ENCODE measurements at regions not wholly inside any gene's neighbourhood (a gene's known extent, or its start where the extent isn't known, plus 50 kb on each side); places are given as distances from the start of the nearest gene placed in this dataset.

DNA sequence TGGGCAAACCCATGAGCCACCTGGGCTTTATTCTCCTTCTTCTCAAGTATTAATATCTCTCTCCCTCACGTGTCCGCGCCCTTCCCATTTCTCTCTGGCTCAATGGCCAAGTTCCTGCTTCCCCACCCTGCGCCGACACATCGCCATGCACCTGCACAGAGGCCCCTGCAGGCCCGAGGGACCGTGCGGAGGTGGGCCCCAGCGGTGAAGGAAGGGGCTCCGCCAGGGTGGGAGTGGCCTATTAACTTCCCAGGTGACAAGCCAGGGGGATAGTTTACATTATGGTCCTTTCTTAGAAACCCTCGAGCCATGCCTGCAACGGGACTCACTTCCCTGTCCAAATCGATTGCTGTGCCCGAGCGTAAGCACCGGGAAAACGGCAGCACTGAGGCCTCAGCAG lies 110.0 kb upstream of the ADARB2 start:
- no peak for DNase-seq (ENCODE audit: low read depth, low spot score)
- H3K27ac ChIP-seq: no peak overlapping the region

DNA sequence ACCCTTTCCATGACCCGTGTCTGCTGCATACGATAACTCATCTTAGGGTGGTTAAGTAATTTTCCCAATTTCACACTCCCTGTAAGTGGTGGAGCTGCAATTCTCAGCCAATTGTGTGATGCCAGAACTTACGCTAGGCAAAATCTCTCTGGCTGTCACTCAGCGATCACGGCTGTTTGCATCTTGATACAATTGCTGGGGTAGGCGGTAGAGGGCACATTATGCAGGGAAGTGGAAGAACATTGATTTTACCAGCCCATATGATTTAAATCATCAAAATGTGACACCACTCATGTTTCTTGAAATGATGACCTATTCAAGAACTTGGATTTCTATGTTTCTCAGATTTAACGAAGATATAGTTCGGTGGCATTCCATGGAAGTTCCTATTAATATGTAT lies 108.7 kb upstream of the ADARB2 start:
- DNase-seq (ENCODE audit: low read depth, low spot score): no peak
- H3K27ac ChIP-seq: no peak overlapping the region

DNA sequence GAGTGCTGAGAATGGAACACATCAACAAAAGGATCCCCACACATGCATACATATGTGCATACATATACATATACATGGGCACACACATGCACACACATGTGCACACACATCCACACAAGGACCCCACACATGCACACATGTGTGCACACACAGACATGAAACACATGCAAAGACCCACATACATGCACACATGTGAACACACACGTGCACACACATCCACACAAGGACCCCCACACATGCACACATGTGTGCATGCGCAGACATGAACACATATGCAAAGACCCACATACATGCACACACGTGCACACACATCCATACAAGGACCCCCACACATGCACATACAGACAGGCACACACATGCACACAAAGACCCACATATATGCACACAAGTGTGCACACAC lies 104.4 kb upstream of the ADARB2 start:
- H3K27ac ChIP-seq: no peak overlapping the region
- no peak for DNase-seq (ENCODE audit: low read depth, low spot score)

DNA sequence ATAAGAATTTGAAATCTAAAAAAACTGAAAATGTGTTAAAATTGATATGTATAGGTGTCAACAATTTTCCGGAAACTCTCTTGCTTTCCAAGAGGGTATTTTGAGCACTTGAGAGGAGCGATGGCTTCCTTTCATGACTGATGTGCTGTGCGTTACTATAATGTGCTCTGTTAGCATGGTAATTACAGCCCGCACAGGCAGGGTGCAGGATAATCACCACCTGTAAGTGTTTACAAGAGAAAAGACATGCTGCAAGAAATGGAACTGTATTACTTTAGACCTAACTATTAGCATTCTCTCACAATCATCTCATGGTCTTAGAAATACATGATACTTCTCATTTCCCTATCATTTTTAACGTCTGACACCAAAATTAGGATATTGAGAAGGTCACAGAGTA lies 92.4 kb upstream of the ADARB2 start:
- H3K27ac ChIP-seq: no peak overlapping the region
- DNase-seq (ENCODE audit: low read depth, low spot score): no peak

DNA sequence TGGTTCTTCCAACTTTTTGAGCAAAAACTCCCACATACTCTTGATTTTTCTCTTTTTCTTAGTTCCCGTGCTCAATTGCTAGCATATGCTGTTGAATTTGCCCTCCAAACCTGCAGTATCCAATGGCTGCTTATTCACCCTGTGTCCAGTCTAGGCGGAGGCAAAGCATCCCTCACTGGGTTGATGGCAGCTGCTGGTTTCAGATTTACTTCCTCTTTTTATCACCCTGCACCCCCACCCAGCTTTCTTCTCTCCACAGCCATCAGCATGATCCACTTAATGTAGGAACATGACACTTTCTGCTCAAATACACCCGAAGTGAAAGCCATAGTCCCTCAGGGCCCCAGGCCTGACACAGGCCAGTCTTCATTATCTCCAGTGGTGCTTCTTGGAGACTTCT lies 87.6 kb upstream of the ADARB2 start:
- no peak for DNase-seq (ENCODE audit: low read depth, low spot score)
- no peak overlapping the region for H3K27ac ChIP-seq

DNA sequence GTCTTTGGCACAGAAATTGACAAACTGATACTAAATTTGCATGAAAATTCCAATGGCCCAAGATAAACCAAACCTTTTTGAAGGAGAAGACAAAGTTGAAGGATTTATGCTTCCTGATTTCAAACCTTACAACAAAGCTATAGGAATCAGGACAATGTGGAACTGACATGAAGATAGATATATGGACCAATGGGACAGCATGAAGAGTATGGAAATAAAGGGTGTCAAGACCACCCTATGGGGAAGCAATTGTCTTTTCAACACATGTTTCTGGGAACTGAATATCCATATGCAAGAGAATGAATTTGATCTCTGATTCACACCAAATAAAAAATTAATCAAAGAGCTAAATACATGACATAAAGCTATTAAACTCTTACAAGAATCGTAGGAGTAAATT lies 77.2 kb upstream of the ADARB2 start:
- DNase-seq (ENCODE audit: low read depth, low spot score): no peak
- no peak overlapping the region for H3K27ac ChIP-seq

DNA sequence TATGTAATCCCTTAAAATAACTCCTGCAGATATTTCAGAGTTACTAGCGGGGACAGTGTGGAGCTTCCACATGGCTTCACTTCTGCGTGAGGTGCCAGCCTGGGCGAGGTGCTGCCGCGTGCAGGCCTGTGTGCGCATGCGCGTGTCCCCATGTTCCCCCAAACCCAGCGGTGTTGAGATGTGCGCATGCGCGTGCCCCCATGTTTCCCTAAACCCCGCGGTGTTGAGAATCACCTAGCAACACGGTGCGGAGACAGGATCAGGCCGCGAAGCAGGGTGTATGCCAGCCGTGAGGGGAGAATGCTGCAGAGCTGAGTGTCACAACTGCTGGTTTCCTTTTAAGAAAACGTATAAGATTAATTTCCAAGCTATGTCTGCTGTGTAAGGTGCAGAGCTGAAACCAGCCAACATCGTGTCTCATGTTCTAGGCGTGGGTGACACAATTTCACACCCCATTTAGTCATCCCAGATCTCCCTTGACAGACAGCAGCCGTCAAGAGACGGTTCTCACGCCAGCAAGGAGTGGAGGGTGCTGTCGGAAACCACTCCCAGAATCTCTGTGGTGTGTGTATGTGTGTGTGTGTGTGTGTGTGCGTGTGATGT lies 71.9 kb upstream of the ADARB2 start:
- no peak for DNase-seq (ENCODE audit: low read depth, low spot score)
- H3K27ac ChIP-seq: no peak overlapping the region

DNA sequence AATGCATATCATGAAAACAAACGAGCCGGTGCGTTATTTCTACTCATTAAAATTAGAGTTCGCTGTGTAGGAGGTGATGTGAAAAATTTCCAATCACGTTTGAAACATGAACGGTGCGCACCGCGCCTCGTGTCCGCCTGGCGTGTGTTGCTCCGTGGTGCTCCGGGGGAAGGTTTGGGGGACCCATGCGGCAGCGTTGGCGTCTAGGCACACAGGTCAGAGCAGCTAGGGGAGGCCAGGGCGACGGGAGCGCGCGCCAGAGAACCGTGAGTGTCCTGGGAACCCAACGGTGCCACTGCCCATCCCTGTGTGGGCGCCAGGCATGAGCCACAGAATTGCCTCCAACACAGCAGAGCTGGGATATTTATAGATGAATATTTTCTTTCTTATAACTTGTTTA lies 70.6 kb upstream of the ADARB2 start:
- no peak for DNase-seq (ENCODE audit: low read depth, low spot score)
- no peak overlapping the region for H3K27ac ChIP-seq

DNA sequence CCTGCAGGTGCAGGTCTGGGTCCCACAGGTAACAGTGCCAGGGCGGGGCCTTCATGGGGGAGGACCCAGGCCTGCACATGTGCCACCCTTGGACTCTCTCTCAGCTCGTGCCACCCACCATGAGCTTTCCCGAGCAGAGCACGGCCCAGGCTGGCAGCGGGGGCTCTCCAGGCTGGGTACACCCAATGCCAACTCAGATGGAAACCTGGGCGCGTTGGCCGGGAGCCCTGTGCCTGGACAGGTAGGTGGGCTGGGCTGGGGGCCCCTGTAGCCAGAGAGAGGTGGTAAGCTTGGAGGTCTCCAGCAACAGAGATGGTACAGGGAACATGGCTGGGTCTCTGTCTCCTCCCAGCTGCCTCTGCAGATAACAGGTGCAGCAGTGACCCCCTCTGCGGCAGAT lies 69.9 kb upstream of the ADARB2 start:
- no peak for DNase-seq (ENCODE audit: low read depth, low spot score)

DNA sequence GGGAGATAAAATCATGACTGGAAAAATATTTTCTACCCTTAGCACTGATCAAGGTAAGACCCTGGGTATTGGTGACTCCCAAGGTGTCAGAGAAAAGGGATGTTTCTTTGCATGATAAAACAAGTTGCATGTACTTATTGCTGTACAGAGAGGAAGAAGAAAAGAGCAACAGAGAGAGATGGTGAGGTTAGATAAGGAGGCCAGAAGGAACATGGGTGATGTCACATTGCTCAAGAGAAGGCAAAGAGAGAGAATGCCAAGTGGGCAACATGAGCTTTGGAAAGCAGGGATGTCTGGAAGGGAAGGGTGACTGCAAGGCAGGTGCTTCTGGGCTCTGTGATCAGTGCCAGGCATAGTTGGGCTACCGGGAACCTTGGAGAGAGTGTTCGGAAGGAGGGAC lies 65.1 kb upstream of the ADARB2 start:
- DNase-seq (ENCODE audit: low read depth, low spot score): no peak
- no peak overlapping the region for H3K27ac ChIP-seq

More for the DNA sequence above, 69.9 kb upstream of the ADARB2 start:
- no peak overlapping the region for H3K27ac ChIP-seq

DNA sequence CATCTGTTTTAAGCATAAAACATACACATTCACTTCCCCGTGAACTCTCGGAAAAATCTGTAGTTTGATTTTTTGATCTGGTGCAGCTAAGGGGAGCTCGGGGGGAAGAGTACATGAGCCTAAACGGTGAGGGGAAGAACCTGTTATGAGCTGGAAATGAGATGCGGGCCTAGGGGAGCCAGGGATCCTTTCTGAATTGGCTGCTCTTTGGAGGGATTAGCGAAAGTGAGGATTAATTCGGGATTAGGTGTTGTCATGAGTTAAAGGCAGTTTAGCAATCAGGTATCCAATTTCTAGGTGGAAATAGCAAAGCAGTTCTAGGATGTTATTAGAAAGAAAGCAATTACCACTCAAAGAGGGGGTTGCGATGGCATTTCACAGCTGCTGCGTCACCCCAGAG lies 51.1 kb upstream of the ADARB2 start:
- no peak for DNase-seq (ENCODE audit: low read depth, low spot score)
- no peak overlapping the region for H3K27ac ChIP-seq

All from epithelial cell of prostate (primary cell).